IPS-18c (cell line): ENCODE measurements at regions not wholly inside any gene's neighbourhood (a gene's known extent, or its start where the extent isn't known, plus 50 kb on each side); places are given as distances from the start of the nearest gene placed in this dataset.

ENCODE experiments used
- H3K4me3 ChIP-seq: 2 replicates; pipeline ENCODE4 v1.7.0; 2013; ENCODE audit warnings: low read depth, mild to moderate bottlenecking, low read length, moderate library complexity; ENCODE audit not compliant: insufficient read depth
- H3K9me3 ChIP-seq: one replicate; pipeline ENCODE4 v1.6.1; 2013; ENCODE audit warnings: mild to moderate bottlenecking, low read length, moderate library complexity; ENCODE audit not compliant: control insufficient read depth, insufficient read depth

DNA sequence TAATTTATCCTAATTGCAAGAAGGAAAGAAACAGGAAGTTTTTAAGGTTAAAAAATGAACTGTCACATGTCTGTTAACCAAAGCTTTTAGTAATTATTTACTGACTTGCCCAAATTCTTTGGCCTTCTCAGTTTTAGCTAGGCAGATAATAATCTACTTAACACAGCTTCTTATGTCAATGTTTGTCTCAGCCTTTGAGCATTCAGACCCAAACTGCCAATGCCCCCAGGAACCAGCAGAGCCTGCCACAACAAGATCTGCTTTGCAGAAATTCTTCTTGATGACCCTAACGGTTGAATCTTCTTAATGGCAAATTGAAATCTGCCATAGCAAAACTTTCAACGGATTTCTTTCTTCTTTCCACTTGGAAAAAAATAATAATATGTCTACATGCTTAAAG lies 792.4 kb upstream of the ADGRL2 start:
- Histone ChIP-seq H3K9me3 (no peaks in the 10 kb centered on the region), H3K4me3 (no peak overlapping the region)

DNA sequence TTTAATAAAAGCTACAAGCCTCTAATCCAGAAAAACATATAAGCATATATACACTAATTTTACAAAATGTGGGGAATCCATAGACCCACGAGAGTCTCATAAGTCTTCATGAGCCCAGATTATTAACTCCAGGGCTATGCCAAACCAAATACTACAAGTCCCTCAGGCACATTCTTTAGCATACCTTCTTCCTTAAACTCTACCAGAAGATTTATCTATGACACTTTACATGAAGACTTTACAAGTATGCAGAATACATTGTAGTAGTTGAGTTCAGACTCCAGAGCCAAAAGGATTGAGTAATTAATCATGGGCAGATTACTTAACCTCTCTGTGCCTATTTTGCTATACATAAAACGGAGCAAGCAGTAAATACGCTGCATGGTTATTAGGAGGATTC lies 793.7 kb upstream of the ADGRL2 start:
- Histone ChIP-seq H3K4me3 (no peak overlapping the region), H3K9me3 (no peaks in the 10 kb centered on the region)

DNA sequence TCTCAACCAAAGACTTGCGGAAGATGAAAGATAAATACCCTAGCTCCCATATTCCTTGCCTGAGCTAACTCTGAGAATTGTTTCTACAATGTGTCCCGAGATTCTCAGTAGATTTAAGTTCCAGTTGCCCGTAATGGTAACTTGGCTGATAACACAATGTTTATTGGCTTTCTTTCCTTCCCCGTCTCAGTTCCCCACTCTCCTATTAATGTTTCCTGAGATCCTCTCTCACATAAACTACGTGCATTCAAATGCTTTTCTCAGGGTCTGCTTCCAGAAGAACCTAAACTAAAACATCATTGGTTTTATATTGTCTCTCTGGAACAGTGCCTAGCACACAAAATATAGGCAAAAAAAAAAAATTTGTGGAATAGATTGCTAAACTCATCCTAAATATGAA lies 794.2 kb upstream of the ADGRL2 start:
- Histone ChIP-seq H3K9me3 (no peaks in the 10 kb centered on the region), H3K4me3 (no peak overlapping the region)

DNA sequence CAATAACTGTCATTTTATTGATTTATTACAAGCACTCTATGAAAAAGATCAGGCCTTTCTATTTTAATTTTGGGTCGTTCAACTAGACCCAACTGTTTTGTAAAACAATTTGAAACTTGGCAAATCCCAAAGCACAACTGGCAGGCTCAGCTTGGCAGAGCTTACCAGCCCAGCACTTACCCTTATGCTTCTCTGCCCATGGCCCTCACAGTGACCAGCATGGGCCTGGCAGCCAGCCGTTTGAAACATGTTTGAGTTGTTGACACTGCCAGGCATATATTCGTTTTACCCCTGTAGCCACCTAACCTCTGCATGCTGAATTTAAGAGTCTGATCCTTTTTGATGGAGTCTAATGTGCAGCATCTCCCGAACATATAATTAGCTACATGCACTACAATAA lies 796.7 kb upstream of the ADGRL2 start:
- Histone ChIP-seq H3K9me3 (no peaks in the 10 kb centered on the region), H3K4me3 (no peak overlapping the region)

DNA sequence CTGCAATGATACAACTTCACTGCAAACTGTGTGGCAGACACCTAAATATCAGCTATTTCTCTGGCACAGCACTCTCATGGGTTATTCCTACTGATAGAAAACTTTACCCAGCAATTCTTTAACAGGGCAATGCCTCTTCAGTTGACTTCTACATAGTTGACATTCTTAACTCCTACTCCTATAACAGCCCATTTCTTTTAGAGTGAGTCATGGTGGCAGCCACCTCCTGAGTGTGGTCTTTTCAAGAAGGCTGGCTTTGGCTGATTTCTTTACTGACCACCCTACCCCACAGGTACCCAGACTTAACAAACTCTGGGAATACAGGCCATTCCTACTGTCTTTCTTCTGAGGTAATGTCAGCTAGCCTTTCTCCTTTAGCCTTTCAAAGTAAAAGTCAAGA lies 805.8 kb upstream of the ADGRL2 start:
- H3K4me3 ChIP-seq, result no peak overlapping the region
- H3K9me3 ChIP-seq, result no peaks in the 10 kb centered on the region

DNA sequence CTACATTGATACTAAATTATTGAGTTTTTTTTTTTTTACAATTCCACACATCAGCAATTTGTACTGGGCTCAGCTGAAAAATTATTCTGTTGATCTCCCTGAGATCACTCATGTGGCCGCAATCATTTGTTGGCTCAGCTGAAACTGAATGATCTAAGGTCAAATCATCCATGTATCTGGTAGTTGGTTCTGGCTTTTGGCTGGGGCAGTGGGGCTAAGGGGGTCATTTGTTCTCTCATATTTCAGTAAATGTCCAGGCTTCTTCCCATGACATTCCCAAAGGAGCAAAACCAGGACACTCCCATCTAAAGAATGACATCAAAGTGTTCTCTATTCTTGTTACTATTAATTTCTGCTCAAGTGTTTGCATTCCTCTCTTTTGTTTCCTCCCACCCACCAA lies 806.7 kb upstream of the ADGRL2 start:
- H3K4me3 ChIP-seq, result no peak overlapping the region
- H3K9me3 ChIP-seq, result no peaks in the 10 kb centered on the region

DNA sequence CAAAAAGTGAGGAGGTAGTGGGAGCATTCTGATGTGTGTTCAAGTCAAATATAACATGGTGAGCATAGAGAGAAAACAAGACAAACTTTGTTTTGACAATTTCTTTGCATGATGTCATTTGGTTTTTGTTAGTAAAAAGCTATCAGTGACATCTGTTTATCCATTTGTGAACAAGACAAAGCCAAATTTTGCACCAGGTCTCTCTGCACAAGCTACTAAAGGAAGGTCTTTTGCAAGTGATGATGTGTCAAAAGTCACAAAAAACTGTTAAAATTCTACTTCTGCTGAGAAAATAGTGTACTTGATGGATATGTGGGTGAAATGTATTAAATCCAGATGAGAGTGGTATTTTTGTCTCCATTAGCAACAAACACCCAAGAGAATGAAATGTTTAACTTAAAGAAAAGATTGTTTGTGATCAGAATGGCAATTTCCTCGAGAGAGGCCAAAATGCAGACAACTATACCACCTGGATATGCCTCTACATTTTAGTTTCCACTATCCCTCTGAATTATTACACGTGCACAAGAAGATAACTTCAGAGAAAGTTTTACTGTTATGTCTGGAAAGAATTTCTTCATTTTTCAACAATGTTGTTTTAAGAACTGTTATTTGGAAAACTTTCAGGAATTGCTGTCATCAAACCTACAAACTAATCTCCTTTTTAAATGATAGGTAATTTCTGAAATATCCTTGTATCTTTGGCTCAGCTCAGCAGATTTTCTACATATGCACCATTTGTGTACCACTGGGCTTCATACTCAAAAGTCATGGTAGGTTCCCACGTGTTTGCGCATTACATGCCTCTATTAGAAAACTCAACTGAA lies 807.4 kb upstream of the ADGRL2 start:
- Histone ChIP-seq H3K4me3 (no peak overlapping the region), H3K9me3 (no peaks in the 10 kb centered on the region)

DNA sequence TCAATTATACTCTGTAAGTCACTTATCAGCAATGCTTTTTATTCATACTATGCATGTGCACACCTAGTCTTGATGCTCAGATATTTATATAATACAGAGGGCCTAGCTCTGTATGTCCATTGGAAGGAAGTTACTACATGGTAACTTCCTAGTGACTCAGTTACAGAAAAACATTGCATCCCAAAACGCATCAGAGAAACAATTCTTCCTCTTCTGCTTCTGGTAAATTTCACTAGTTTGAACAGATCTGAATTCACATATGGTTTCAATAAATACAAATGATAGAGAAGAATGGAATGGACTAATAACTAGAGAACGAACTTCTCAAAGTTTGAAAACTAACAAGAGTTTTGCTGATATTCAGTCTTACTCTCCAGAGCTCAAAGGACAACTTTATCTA lies 811.3 kb upstream of the ADGRL2 start:
- no peak overlapping the region for H3K4me3 ChIP-seq
- no peaks in the 10 kb centered on the region for H3K9me3 ChIP-seq

DNA sequence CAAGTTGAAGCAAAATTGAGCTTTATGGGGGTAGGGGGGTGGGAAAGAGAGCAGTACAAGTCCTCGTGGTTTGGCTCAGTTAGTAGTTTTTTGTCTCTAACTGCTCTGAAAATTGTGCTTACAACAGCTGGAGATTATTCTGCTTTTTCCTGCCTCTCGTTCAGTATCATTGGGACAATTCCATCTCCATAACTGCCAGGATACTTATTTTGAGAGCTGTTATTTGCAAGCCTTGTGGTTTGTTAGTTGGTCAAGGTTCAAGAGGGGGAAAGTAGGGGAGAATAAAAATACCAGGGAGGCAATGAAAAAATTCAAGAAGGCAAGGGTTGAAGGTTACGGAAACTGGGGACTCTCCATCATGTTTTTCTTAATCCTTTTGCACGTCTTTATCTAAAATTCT lies 811.8 kb upstream of the ADGRL2 start:
- H3K4me3 ChIP-seq, result no peak overlapping the region
- no peaks in the 10 kb centered on the region for H3K9me3 ChIP-seq

DNA sequence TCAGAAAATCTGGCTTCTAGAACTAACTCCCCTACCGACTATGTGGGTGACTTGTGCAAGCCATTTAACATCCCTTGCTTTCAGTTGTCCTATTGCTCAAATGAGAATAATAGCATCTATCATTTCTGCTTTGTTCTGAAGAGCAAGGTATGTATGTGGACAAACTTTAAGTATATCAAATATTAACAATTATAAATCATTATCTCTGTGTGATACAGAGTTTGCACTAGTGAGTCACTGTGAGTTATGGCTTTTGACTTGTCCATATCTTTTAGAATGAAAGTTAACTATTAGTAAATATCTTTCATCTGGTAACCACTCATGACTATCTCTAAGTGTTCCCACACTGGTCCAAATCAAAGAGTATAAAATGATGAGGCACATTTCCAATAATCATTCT lies 812.9 kb upstream of the ADGRL2 start:
- H3K9me3 ChIP-seq, result no peaks in the 10 kb centered on the region

DNA sequence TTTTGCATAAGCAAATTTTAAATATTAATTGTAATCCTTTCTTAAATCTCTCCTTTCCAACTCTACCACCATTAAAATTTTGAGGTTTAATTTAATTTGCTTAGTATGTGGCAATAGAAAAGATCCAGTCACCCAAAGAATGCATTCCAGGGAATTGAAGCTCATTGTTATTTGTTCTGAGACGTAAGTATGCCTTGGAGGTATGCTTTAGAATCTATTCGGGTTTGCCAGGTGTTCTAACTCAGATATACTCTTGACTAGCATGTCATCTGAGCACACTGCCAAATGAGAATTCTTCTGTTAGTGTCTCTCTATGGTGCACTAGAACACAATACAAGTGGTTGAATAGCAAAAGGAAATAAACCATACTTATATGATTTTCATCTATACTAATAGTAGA lies 813.6 kb upstream of the ADGRL2 start:
- no peaks in the 10 kb centered on the region for H3K9me3 ChIP-seq
- H3K4me3 ChIP-seq, result no peak overlapping the region

More for the DNA sequence above, 812.9 kb upstream of the ADGRL2 start:
- no peak overlapping the region for H3K4me3 ChIP-seq

DNA sequence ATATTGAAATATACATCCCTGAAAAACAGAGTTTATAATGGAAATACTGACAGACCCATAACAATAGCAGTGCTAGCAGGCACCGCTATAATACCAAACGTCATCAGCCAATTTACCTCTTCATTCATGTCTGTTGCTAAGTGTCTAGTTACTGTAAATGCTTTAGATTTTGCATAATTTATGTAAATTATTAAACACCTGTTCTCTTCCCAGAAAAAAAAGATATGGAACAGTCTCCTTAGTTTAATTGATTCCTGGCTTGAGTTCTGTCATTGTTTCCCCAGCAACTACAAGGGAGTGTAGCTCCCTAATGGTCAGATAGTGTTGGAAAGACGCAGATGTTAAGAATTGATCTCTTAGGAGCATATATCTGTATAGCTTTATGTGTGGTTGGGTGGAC lies 817.9 kb upstream of the ADGRL2 start:
- no peak overlapping the region for H3K4me3 ChIP-seq

DNA sequence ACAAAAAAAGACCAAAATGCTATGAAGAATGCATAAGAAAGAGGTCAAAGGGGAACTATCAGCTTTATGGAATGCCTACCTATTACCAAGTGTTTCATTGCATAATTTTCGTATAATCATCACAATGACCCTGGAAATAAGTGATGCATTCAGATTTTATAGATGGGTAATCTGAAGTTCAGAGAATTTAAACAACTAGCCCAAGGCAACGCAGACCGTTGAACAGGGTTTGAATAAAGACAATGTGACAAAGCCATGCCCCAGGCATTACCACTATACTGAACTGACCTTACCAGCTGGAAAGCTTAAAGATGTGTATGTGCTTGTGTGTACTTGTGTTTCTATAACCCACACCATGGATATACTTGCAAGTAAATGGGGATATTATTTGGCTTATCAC lies 827.6 kb upstream of the ADGRL2 start:
- Histone ChIP-seq H3K4me3 (no peak overlapping the region), H3K9me3 (no peaks in the 10 kb centered on the region)

More for the DNA sequence above, 817.9 kb upstream of the ADGRL2 start:
- H3K9me3 ChIP-seq, result no peaks in the 10 kb centered on the region

DNA sequence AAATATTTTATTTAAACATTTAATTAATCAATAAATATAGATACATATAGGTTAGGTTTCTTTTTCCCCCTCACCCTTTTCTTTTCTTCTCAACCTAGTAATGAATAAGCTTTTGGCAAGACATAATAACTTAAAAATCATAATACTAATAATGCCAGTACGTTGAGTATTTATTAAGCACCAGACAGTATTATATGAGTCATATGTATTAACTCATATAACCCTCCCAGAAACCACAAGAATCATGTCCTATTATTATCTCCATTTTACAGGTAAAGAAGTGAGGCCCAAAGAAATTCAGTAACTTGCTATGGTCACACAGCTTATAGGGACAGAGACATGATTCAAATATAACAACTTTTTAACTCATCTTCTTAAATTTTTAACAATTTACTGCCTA lies 834.5 kb upstream of the ADGRL2 start:
- Histone ChIP-seq H3K4me3 (no peak overlapping the region), H3K9me3 (no peaks in the 10 kb centered on the region)

DNA sequence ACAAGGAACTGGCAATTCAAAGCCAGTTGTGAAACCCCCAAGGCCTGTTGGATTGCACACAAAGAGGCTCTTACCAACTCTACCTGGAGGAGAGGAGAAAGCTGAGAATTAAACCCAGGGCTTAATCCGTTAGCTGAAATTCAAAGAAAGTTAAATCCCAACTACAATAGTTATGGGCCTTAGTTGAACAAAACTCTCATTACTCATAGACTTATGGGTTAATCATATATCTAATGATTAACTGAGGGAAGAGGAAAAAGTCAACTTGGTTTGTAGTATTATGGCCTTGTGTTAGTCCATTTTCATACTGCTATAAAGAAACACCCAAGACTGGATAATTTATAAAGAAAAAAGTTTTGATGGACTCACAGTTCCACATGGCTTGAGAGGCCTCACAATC lies 838.2 kb upstream of the ADGRL2 start:
- no peaks in the 10 kb centered on the region for H3K9me3 ChIP-seq

DNA sequence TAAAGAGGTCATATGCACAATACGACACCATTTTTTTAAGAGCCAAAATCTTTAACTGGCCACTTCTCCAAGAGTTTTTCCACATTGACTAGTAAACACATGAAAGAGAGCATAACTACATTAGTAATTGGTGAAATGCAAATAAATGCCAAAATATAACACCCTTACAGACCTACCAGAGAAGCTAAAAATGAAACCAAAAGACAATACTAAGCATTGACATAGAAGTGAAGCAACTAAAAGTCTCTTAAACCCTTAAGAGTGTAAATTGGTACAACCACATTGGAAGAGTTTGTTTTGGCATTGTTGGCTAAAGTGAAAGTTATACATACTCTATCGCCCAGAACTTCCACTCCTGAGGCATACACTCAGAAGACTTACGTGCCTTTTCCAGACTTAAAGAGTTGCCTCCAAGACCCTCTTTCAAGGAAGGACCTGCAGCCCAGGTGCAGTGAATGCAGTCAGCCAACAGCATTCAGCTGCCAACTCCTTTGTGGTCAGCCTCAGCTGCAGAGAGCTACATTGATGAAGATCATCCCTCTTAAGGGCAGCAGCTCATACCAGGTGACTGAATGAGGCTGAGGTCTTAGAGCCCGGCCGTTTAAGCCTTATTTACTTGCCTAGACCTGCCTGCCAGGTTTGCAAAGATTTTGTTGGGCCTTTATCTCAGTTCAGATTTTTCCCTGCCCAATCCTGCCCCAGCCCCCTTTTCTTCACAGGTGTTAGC lies 839.1 kb upstream of the ADGRL2 start:
- Histone ChIP-seq H3K4me3 (no peak overlapping the region), H3K9me3 (no peaks in the 10 kb centered on the region)

More for the DNA sequence above, 838.2 kb upstream of the ADGRL2 start:
- no peak overlapping the region for H3K4me3 ChIP-seq

DNA sequence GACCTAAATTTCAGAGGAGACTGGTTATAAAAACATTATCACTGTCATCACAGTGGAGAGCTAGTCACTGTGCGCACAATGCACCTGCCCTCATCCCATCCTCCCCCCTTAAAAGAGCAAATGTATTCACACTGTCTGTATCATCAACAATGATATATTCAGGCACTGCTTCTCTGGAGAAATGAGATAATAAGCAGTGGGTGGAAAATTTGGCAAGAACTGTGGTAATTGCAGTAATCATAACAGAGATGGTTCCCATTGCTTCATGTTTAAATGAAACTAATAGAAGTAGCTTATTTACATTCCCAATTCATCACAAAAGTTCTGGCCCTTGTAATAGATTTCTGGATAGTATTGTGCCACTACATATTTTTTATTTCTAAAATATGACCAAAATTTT lies 867.4 kb upstream of the ADGRL2 start:
- H3K4me3 ChIP-seq, result no peak overlapping the region

DNA sequence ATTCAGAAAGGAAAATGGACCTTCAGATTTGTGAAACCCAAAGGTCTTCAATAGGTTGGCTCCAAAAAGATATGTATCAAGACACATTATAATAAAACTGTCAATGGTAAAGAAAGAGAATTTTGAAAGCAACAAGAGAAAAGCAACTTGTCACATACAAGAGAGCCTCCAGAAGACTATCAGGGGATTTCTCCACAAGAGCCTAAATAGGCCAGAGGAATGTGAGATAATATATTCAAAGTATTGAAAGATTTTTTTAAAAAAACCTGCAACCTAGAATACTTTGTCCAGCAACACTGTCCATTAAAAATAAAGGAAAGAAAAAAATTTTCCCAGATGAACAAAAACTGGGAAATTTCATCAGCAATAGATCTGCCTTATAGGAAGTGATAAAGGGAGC lies 869.6 kb upstream of the ADGRL2 start:
- H3K9me3 ChIP-seq, result peaks cover 4% of the 10 kb centered on the region

More for the DNA sequence above, 867.4 kb upstream of the ADGRL2 start:
- peaks cover 4% of the 10 kb centered on the region for H3K9me3 ChIP-seq

More for the DNA sequence above, 869.6 kb upstream of the ADGRL2 start:
- no peak overlapping the region for H3K4me3 ChIP-seq
